Vagina (tissue), 2 donors: ENCODE measurements at regions not wholly inside any gene's neighbourhood (a gene's known extent, or its start where the extent isn't known, plus 50 kb on each side); places are given as distances from the start of the nearest gene placed in this dataset.

Experiments
- CTCF ChIP-seq, 3 experiments: fragments of 450-650 bp in 2 of 3; fragments of 200-600 bp in 1 of 3; sonication (generic) in 1 of 3; IDR thresholded peaks; one replicate each; pipeline ENCODE4 v1.5.1; 2017 to 2019; ENCODE audit warnings: antibody characterized with exemption in 3 of 3, mild to moderate bottlenecking in 2 of 3, moderate library complexity in 2 of 3
- POLR2A ChIP-seq, 2 donors: fragments of 450-650 bp; IDR thresholded peaks; one replicate each; pipeline ENCODE4 v1.6.1; 2017; ENCODE audit warnings: antibody characterized with exemption in 2 of 2, mild to moderate bottlenecking in 2 of 2, moderate library complexity in 2 of 2

GRCh38 chr3:115498421-115498820 is 124.9 kb upstream of the GAP43 start:
- TF ChIP-seq POLR2A (IDR thresholded peaks at IDR 0.05): no peak
- TF ChIP-seq CTCF (IDR thresholded peaks at IDR 0.05): no peak
